HEK293 (cell line): ENCODE measurements at regions not wholly inside any gene's neighbourhood (a gene's known extent, or its start where the extent isn't known, plus 50 kb on each side); places are given as distances from the start of the nearest gene placed in this dataset.

Source experiments
- AEBP2 ChIP-seq: fragments of 450-650 bp; formaldehyde crosslinking; IDR thresholded peaks from 2 replicates; pipeline ENCODE4 v1.5.1; 2016; ENCODE audit warnings: missing biosample characterization, missing genetic modification characterization, borderline replicate concordance
- CTCF ChIP-seq: fragments of 450-650 bp; formaldehyde crosslinking; IDR thresholded peaks from 2 replicates; pipeline ENCODE4 v1.5.1; 2016; ENCODE audit warnings: missing biosample characterization, missing genetic modification characterization
- ELK4 ChIP-seq: IDR thresholded peaks from 2 replicates; pipeline ENCODE4 v1.6.1; 2011; ENCODE audit warnings: mild to moderate bottlenecking, low read depth, low read length, borderline replicate concordance
- KLF16 ChIP-seq: fragments of 450-650 bp; formaldehyde crosslinking; IDR thresholded peaks from 2 replicates; pipeline ENCODE4 v1.5.1; 2017; ENCODE audit warnings: missing biosample characterization, missing genetic modification characterization
- KLF7 ChIP-seq: fragments of 450-650 bp; formaldehyde crosslinking; IDR thresholded peaks from 2 replicates; pipeline ENCODE4 v1.5.1; 2016; ENCODE audit warnings: missing biosample characterization, missing genetic modification characterization, borderline replicate concordance
- KLF8 ChIP-seq: fragments of 450-650 bp; formaldehyde crosslinking; IDR thresholded peaks from 2 replicates; pipeline ENCODE4 v1.5.1; 2016; ENCODE audit warnings: missing biosample characterization, missing genetic modification characterization
- PBX3 ChIP-seq: sonication (generic); formaldehyde crosslinking; IDR thresholded peaks from 2 replicates; pipeline ENCODE4 v1.8.1; 2022; ENCODE audit warnings: mild to moderate bottlenecking, moderate library complexity, missing genetic modification reagents
- PRDM1 ChIP-seq: fragments of 450-650 bp; formaldehyde crosslinking; IDR thresholded peaks from 2 replicates; pipeline ENCODE4; 2016; ENCODE audit warnings: missing biosample characterization, missing genetic modification characterization
- ZBTB1 ChIP-seq: fragments of 450-650 bp; formaldehyde crosslinking; IDR thresholded peaks from 2 replicates; pipeline ENCODE4 v1.5.1; 2016; ENCODE audit warnings: missing biosample characterization, missing genetic modification characterization
- ZBTB10 ChIP-seq: fragments of 450-650 bp; formaldehyde crosslinking; IDR thresholded peaks from 2 replicates; pipeline ENCODE4 v1.5.1; 2016; ENCODE audit warnings: missing biosample characterization, missing genetic modification characterization
- ZBTB6 ChIP-seq: fragments of 450-650 bp; formaldehyde crosslinking; IDR thresholded peaks from 2 replicates; pipeline ENCODE4 v1.5.1; 2017; ENCODE audit warnings: missing biosample characterization, missing genetic modification characterization
- ZEB2 ChIP-seq: fragments of 450-650 bp; formaldehyde crosslinking; IDR thresholded peaks from 2 replicates; pipeline ENCODE4 v1.5.1; 2016; ENCODE audit warnings: missing biosample characterization, missing genetic modification characterization
- ZFHX2 ChIP-seq: fragments of 450-650 bp; formaldehyde crosslinking; conservative IDR thresholded peaks from 2 replicates; pipeline ENCODE4 v1.5.1; 2016; ENCODE audit warnings: missing biosample characterization, missing genetic modification characterization
- ZIC2 ChIP-seq: fragments of 450-650 bp; formaldehyde crosslinking; IDR thresholded peaks from 2 replicates; pipeline ENCODE4 v1.5.1; 2016; ENCODE audit warnings: missing biosample characterization, missing genetic modification characterization
- ZNF10 ChIP-seq: fragments of 450-650 bp; formaldehyde crosslinking; IDR thresholded peaks from 2 replicates; pipeline ENCODE4 v1.5.1; 2017; ENCODE audit warnings: missing biosample characterization, missing genetic modification characterization
- ZNF140 ChIP-seq: fragments of 450-650 bp; formaldehyde crosslinking; IDR thresholded peaks from 2 replicates; pipeline ENCODE4 v1.5.1; 2016; ENCODE audit warnings: missing biosample characterization, missing genetic modification characterization
- ZNF2 ChIP-seq: fragments of 450-650 bp; formaldehyde crosslinking; IDR thresholded peaks from 2 replicates; pipeline ENCODE4 v1.5.1; 2016; ENCODE audit warnings: missing biosample characterization, missing genetic modification characterization
- ZNF202 ChIP-seq: fragments of 450-650 bp; formaldehyde crosslinking; IDR thresholded peaks from 2 replicates; pipeline ENCODE4 v1.5.1; 2016; ENCODE audit warnings: missing biosample characterization, missing genetic modification characterization, borderline replicate concordance
- ZNF223 ChIP-seq: fragments of 450-650 bp; formaldehyde crosslinking; IDR thresholded peaks from 2 replicates; pipeline ENCODE4 v1.5.1; 2016; ENCODE audit warnings: missing biosample characterization, missing genetic modification characterization
- ZNF274 ChIP-seq, 2 experiments: fragments of 200-500 bp in 1 of 2; fragments of 450-650 bp in 1 of 2; sonication (Bioruptor generic) in 1 of 2; formaldehyde crosslinking in 1 of 2; IDR thresholded peaks; 2 replicates each; pipeline versions ENCODE4 v1.5.1 to v1.6.1; 2014 to 2016; ENCODE audit warnings: borderline replicate concordance in 1 of 2, inconsistent platforms in 1 of 2, low read length in 1 of 2, missing biosample characterization in 1 of 2, missing genetic modification characterization in 1 of 2
- ZNF324 ChIP-seq: fragments of 450-650 bp; formaldehyde crosslinking; IDR thresholded peaks from 2 replicates; pipeline ENCODE4 v1.5.1; 2016; ENCODE audit warnings: missing biosample characterization, missing genetic modification characterization
- ZNF354C ChIP-seq: fragments of 450-650 bp; formaldehyde crosslinking; IDR thresholded peaks from 2 replicates; pipeline ENCODE4 v1.5.1; 2016; ENCODE audit warnings: missing biosample characterization, missing genetic modification characterization, low read depth, borderline replicate concordance
- ZNF555 ChIP-seq: fragments of 450-650 bp; formaldehyde crosslinking; conservative IDR thresholded peaks from 2 replicates; pipeline ENCODE4 v1.5.1; 2017; ENCODE audit warnings: missing biosample characterization, mild to moderate bottlenecking, missing genetic modification characterization, inconsistent platforms
- ZNF560 ChIP-seq: fragments of 450-650 bp; formaldehyde crosslinking; IDR thresholded peaks from 2 replicates; pipeline ENCODE4 v1.5.1; 2017; ENCODE audit warnings: missing biosample characterization, missing genetic modification characterization, borderline replicate concordance
- ZNF580 ChIP-seq: fragments of 450-650 bp; formaldehyde crosslinking; IDR thresholded peaks from 2 replicates; pipeline ENCODE4 v1.5.1; 2016; ENCODE audit warnings: missing biosample characterization, missing genetic modification characterization
- ZNF692 ChIP-seq: fragments of 450-650 bp; formaldehyde crosslinking; IDR thresholded peaks from 2 replicates; pipeline ENCODE4 v1.5.1; 2016; ENCODE audit warnings: missing biosample characterization, missing genetic modification characterization
- ZNF707 ChIP-seq: fragments of 450-650 bp; formaldehyde crosslinking; IDR thresholded peaks from 2 replicates; pipeline ENCODE4 v1.5.1; 2016; ENCODE audit warnings: missing biosample characterization, missing genetic modification characterization
- ZSCAN30 ChIP-seq: fragments of 450-650 bp; IDR thresholded peaks from 2 replicates; pipeline ENCODE4 v1.5.1; 2018; ENCODE audit warnings: missing biosample characterization, mild to moderate bottlenecking, missing genetic modification characterization, moderate library complexity
- ZXDB ChIP-seq: fragments of 450-650 bp; formaldehyde crosslinking; IDR thresholded peaks from 2 replicates; pipeline ENCODE4 v1.5.1; 2016; ENCODE audit warnings: missing biosample characterization, missing genetic modification characterization

- TF ChIP-seq CTCF (tag by site-specific recombination), result peak; percentile 65
- TF ChIP-seq ZBTB6, result no peak
- TF ChIP-seq ZXDB (tag by site-specific recombination), result 0 out of 2 replicates have a peak, but pooled peaks have one; percentile 23
- TF ChIP-seq AEBP2 (tag by site-specific recombination), result no peak
- peak; percentile 78; the same call in 1 of the 2 replicates for TF ChIP-seq ZNF10 (tag by site-specific recombination)
- TF ChIP-seq KLF8 (tag by site-specific recombination), result no peak
- no peak for TF ChIP-seq ELK4
- TF ChIP-seq ZNF140 (tag by site-specific recombination), result no peak
- TF ChIP-seq ZNF707 (tag by site-specific recombination), result no peak
- TF ChIP-seq ZNF223 (tag by site-specific recombination), result no peak
- peak; percentile 33; the same call in 1 of the 2 replicates for TF ChIP-seq ZNF580 (tag by site-specific recombination)
- no peak for TF ChIP-seq ZNF560 (tag by site-specific recombination)
- no peak for TF ChIP-seq ZNF202 (tag by site-specific recombination)
- TF ChIP-seq ZNF692, result 0 out of 2 replicates have a peak, but pooled peaks have one; percentile 19
- peak; percentile 34; the same call in 1 of the 2 replicates for TF ChIP-seq ZFHX2 (tag by site-specific recombination)
- TF ChIP-seq ZIC2 (tag by site-specific recombination), result no peak
- no peak for TF ChIP-seq ZEB2 (tag by site-specific recombination)
- no peak for TF ChIP-seq ZNF354C (tag by site-specific recombination)
- no peak for TF ChIP-seq ZNF555 (tag by site-specific recombination)
- TF ChIP-seq ZNF324 (tag by site-specific recombination), result no peak
- TF ChIP-seq KLF16, result no peak
- TF ChIP-seq PBX3 (CRISPR knock-in tag), result no peak
- TF ChIP-seq PRDM1 (tag by site-specific recombination), result no peak
- no peak for TF ChIP-seq KLF7 (tag by site-specific recombination)
- no peak for TF ChIP-seq ZNF2 (tag by site-specific recombination)
- TF ChIP-seq ZNF274 (IDR thresholded peaks at IDR 0.05; ENCODE audit: low read length), result no peak
- no peak for TF ChIP-seq ZNF274 (tag by site-specific recombination; IDR thresholded peaks at IDR 0.05; ENCODE audit: borderline replicate concordance)
- no peak for TF ChIP-seq ZBTB10 (tag by site-specific recombination)
- peak; percentile 30; the same call in 1 of the 2 replicates for TF ChIP-seq ZSCAN30 (tag by site-specific recombination)
- no peak for TF ChIP-seq ZBTB1 (tag by site-specific recombination)
Observed at GRCh38 chr16:73196670-73197069, 148.7 kb upstream of the ZFHX3 start (continued).
